ENCODE measurements at regions not wholly inside any gene's neighbourhood (a gene's known extent, or its start where the extent isn't known, plus 50 kb on each side); places are given as distances from the start of the nearest gene placed in this dataset.

GRCh38 chr13:106905380-106906162, 337.6 kb upstream of the ARGLU1 start:
- TF ChIP-seq CTCF (conservative IDR thresholded peaks at IDR 0.05; ENCODE audit: low read depth, low read length): no peak
- TF ChIP-seq EZH2 (IDR thresholded peaks at IDR 0.05; ENCODE audit: borderline replicate concordance, low read depth, low read length, poor library complexity, severe bottlenecking): no peak

Data from A673 (cell line).